Trophoblast cell (in vitro differentiated cells and primary cell): ENCODE measurements at regions not wholly inside any gene's neighbourhood (a gene's known extent, or its start where the extent isn't known, plus 50 kb on each side); places are given as distances from the start of the nearest gene placed in this dataset.

Experiments
- DNase-seq, 2 donors: peaks; one replicate each; pipeline ENCODE4 v3.0.0-alpha.2; 2016
- H2AFZ ChIP-seq: 2 replicates; pipeline ENCODE4 v1.6.1; 2013; ENCODE audit warnings: low read length, moderate library complexity, mild to moderate bottlenecking; ENCODE audit not compliant: insufficient read depth, poor library complexity
- H2AK5ac ChIP-seq: 2 replicates; pipeline ENCODE4 v1.6.1; 2013; ENCODE audit warnings: mild to moderate bottlenecking, low read length
- H2BK120ac ChIP-seq: 2 replicates; pipeline ENCODE4 v1.6.1; 2013; ENCODE audit warnings: low read length, mild to moderate bottlenecking, moderate library complexity; ENCODE audit not compliant: insufficient read depth, poor library complexity
- H2BK12ac ChIP-seq: 2 replicates; pipeline ENCODE4 v1.6.1; 2013; ENCODE audit warnings: mild to moderate bottlenecking, low read length, moderate library complexity
- H2BK5ac ChIP-seq: 2 replicates; pipeline ENCODE4 v1.6.1; 2013; ENCODE audit warnings: low read length, low read depth, moderate library complexity, mild to moderate bottlenecking; ENCODE audit not compliant: poor library complexity
- H3K14ac ChIP-seq: 2 replicates; pipeline ENCODE4 v1.6.1; 2013; ENCODE audit warnings: mild to moderate bottlenecking, low read length
- H3K18ac ChIP-seq: 2 replicates; pipeline ENCODE4 v1.6.1; 2013; ENCODE audit warnings: mild to moderate bottlenecking, low read length
- H3K23ac ChIP-seq: 2 replicates; pipeline ENCODE4 v1.6.1; 2013; ENCODE audit warnings: low read length
- H3K27ac ChIP-seq: 2 replicates; pipeline ENCODE4 v1.5.1; 2013; ENCODE audit warnings: low read depth, mild to moderate bottlenecking, inconsistent platforms, low read length, moderate library complexity
- H3K27me3 ChIP-seq: 2 replicates; pipeline ENCODE4 v1.6.1; 2013; ENCODE audit warnings: inconsistent platforms, mild to moderate bottlenecking, low read length, moderate library complexity; ENCODE audit not compliant: insufficient read depth
- H3K36me3 ChIP-seq, 2 experiments: 1 replicate in 1 of 2; 2 replicates in 1 of 2; pipeline ENCODE4 v1.6.1; 2013; ENCODE audit warnings: low read length in 2 of 2, mild to moderate bottlenecking in 2 of 2, moderate library complexity in 1 of 2; ENCODE audit not compliant: insufficient read depth in 2 of 2, control insufficient read depth in 1 of 2
- H3K4ac ChIP-seq: 2 replicates; pipeline ENCODE4 v1.6.1; 2013; ENCODE audit warnings: low read depth, mild to moderate bottlenecking, low read length, moderate library complexity
- H3K4me1 ChIP-seq, 2 experiments: 1 replicate in 1 of 2; 2 replicates in 1 of 2; pipeline ENCODE4 v1.6.1; 2013; ENCODE audit warnings: low read length in 2 of 2, mild to moderate bottlenecking in 2 of 2, moderate library complexity in 1 of 2; ENCODE audit not compliant: insufficient read depth in 2 of 2, control insufficient read depth in 1 of 2
- H3K4me2 ChIP-seq: 2 replicates; pipeline ENCODE4 v1.6.1; 2013; ENCODE audit warnings: inconsistent platforms, mild to moderate bottlenecking, low read length, moderate library complexity
- H3K4me3 ChIP-seq: 2 replicates; pipeline ENCODE4 v1.5.1; 2013; ENCODE audit warnings: mild to moderate bottlenecking, low read depth, low read length, inconsistent platforms
- H3K79me1 ChIP-seq: one replicate; pipeline ENCODE4 v1.6.1; 2013; ENCODE audit warnings: low read length
- H3K79me2 ChIP-seq: 2 replicates; pipeline ENCODE4 v1.6.1; 2013; ENCODE audit warnings: low read length, mild to moderate bottlenecking; ENCODE audit not compliant: control insufficient read depth, insufficient read depth, poor library complexity
- H3K9ac ChIP-seq: 2 replicates; pipeline ENCODE4 v1.6.1; 2013; ENCODE audit warnings: mild to moderate bottlenecking, low read length
- H3K9me3 ChIP-seq: 2 replicates; pipeline ENCODE4 v1.6.1; 2013; ENCODE audit warnings: low read depth, mild to moderate bottlenecking, control low read depth, inconsistent platforms, low read length; ENCODE audit not compliant: insufficient read depth
- H4K12ac ChIP-seq: 2 replicates; pipeline ENCODE4 v1.6.1; 2013; ENCODE audit warnings: low read depth, mild to moderate bottlenecking, low read length, moderate library complexity
- H4K8ac ChIP-seq: 2 replicates; pipeline ENCODE4 v1.6.1; 2013; ENCODE audit warnings: low read depth, mild to moderate bottlenecking, low read length, moderate library complexity
- H4K91ac ChIP-seq: one replicate; pipeline ENCODE4 v1.6.1; 2013; ENCODE audit warnings: low read depth, mild to moderate bottlenecking, low read length, moderate library complexity
- WGBS: extraction: QIAGEN DNeasy Blood & Tissue Kit; methylation state at CpG from one replicate; pipeline ENCODE4 v1.1.7; 2013; ENCODE audit warnings: missing lambda C conversion rate; ENCODE audit not compliant: insufficient read length, insufficient coverage; ENCODE audit errors: extremely low coverage; 5-methylcytosine and 5-hydroxymethylcytosine counted together

GRCh38 chr9:36748322-36748899 lies 175.7 kb downstream of the MELK start:
- Histone ChIP-seq H2AFZ (no peak overlapping the region), H3K27me3 (no peaks in the 10 kb centered on the region), H2BK5ac (no peak overlapping the region), H3K18ac (no peak overlapping the region), H4K91ac (no peak overlapping the region), H3K9me3 (no peaks in the 10 kb centered on the region), H3K4ac (no peak overlapping the region), H3K36me3 (no peaks in the 10 kb centered on the region), H2BK12ac (no peak overlapping the region), H4K12ac (no peak overlapping the region), H3K4me2 (no peak overlapping the region), H3K4me3 (no peak overlapping the region), H3K4me1 (no peaks in the 10 kb centered on the region), H2AK5ac (no peak overlapping the region), H2BK120ac (no peak overlapping the region), H3K27ac (no peak overlapping the region), H3K9ac (no peak overlapping the region), H4K8ac (no peak overlapping the region), H3K79me2 (no peaks in the 10 kb centered on the region), H3K23ac (no peak overlapping the region), H3K14ac (no peak overlapping the region), H3K79me1 (no peaks in the 10 kb centered on the region)
- DNase-seq = peak; percentile 11 to 61
- no CpG with 5 or more reads among the region's 13 CpGs for WGBS

GRCh38 chr9:36749461-36749860 lies 176.8 kb downstream of the MELK start:
- H3K79me2 ChIP-seq = no peaks in the 10 kb centered on the region
- H2BK5ac ChIP-seq = no peak overlapping the region
- H4K8ac ChIP-seq = no peak overlapping the region
- no peak for DNase-seq
- H3K23ac ChIP-seq = no peak overlapping the region
- no peaks in the 10 kb centered on the region for H3K36me3 ChIP-seq
- H2BK120ac ChIP-seq = no peak overlapping the region
- H2AK5ac ChIP-seq = no peak overlapping the region
- H3K9ac ChIP-seq = no peak overlapping the region
- no peak overlapping the region for H3K4me2 ChIP-seq
- no peak overlapping the region for H3K27ac ChIP-seq
- no peak overlapping the region for H4K12ac ChIP-seq
- H3K9me3 ChIP-seq = no peaks in the 10 kb centered on the region
- H3K27me3 ChIP-seq = no peaks in the 10 kb centered on the region
- H3K14ac ChIP-seq = no peak overlapping the region
- no peaks in the 10 kb centered on the region for H3K79me1 ChIP-seq
- H4K91ac ChIP-seq = no peak overlapping the region
- no peak overlapping the region for H2BK12ac ChIP-seq
- no peak overlapping the region for H3K4me3 ChIP-seq
- no peak overlapping the region for H2AFZ ChIP-seq
- no peak overlapping the region for H3K18ac ChIP-seq
- no peaks in the 10 kb centered on the region for H3K4me1 ChIP-seq
- no CpG with 5 or more reads among the region's 2 CpGs for WGBS
- no peak overlapping the region for H3K4ac ChIP-seq

GRCh38 chr9:36750630-36751029 lies 177.9 kb downstream of the MELK start:
- Histone ChIP-seq H4K91ac (no peak overlapping the region), H3K79me1 (no peaks in the 10 kb centered on the region), H2AFZ (no peak overlapping the region), H3K36me3 (no peaks in the 10 kb centered on the region), H3K4me2 (no peak overlapping the region), H3K79me2 (no peaks in the 10 kb centered on the region), H2BK12ac (no peak overlapping the region), H2AK5ac (no peak overlapping the region), H3K9me3 (no peaks in the 10 kb centered on the region), H3K4ac (no peak overlapping the region), H4K8ac (no peak overlapping the region), H3K27me3 (no peaks in the 10 kb centered on the region), H3K4me3 (no peak overlapping the region), H3K14ac (no peak overlapping the region), H3K9ac (no peak overlapping the region), H2BK5ac (no peak overlapping the region), H3K18ac (no peak overlapping the region), H3K23ac (no peak overlapping the region), H3K4me1 (no peaks in the 10 kb centered on the region), H2BK120ac (no peak overlapping the region), H3K27ac (no peak overlapping the region), H4K12ac (no peak overlapping the region)
- no CpG with 5 or more reads among the region's 3 CpGs for WGBS
- DNase-seq = no peak

- no peak overlapping the region for H3K27ac ChIP-seq
- WGBS = no CpG with 5 or more reads among the region's 2 CpGs
Observed at GRCh38 chr9:36755019-36755418, 182.3 kb downstream of the MELK start.

More at GRCh38 chr9:36755019-36755418, 182.3 kb downstream of the MELK start:
- Histone ChIP-seq H4K12ac (no peak overlapping the region), H3K4me1 (no peaks in the 10 kb centered on the region), H3K79me1 (no peaks in the 10 kb centered on the region), H3K9me3 (no peaks in the 10 kb centered on the region), H3K23ac (no peak overlapping the region), H2BK5ac (no peak overlapping the region), H3K4ac (no peak overlapping the region), H2BK120ac (no peak overlapping the region), H2BK12ac (no peak overlapping the region), H3K4me3 (no peak overlapping the region), H3K18ac (no peak overlapping the region), H4K91ac (no peak overlapping the region), H3K14ac (no peak overlapping the region), H2AFZ (no peak overlapping the region), H3K4me2 (no peak overlapping the region), H3K79me2 (no peaks in the 10 kb centered on the region), H3K27me3 (no peaks in the 10 kb centered on the region), H3K9ac (no peak overlapping the region), H2AK5ac (no peak overlapping the region), H3K36me3 (no peaks in the 10 kb centered on the region), H4K8ac (no peak overlapping the region)
- no peak for DNase-seq
